IMR-90 (cell line): ENCODE measurements at regions not wholly inside any gene's neighbourhood (a gene's known extent, or its start where the extent isn't known, plus 50 kb on each side); places are given as distances from the start of the nearest gene placed in this dataset.

Experiments
- BHLHE40 ChIP-seq: fragments of 150-350 bp; IDR thresholded peaks from 2 replicates; pipeline ENCODE4 v1.6.1; 2016; ENCODE audit warnings: mild to moderate bottlenecking, low read depth, low read length
- CEBPB ChIP-seq: IDR thresholded peaks from 2 replicates; pipeline ENCODE4 v1.6.1; 2012; ENCODE audit warnings: low read depth, low read length, improper control_type of control experiment
- MAFK ChIP-seq: IDR thresholded peaks from 2 replicates; pipeline ENCODE4 v1.6.1; 2012; ENCODE audit warnings: low read depth, low read length, improper control_type of control experiment
- MAZ ChIP-seq: IDR thresholded peaks from 2 replicates; pipeline ENCODE4 v1.6.1; 2012; ENCODE audit warnings: low read depth, mild to moderate bottlenecking, low read length, improper control_type of control experiment, moderate library complexity, borderline replicate concordance
- MXI1 ChIP-seq: IDR thresholded peaks from 2 replicates; pipeline ENCODE4 v1.6.1; 2012; ENCODE audit warnings: low read depth, mild to moderate bottlenecking, low read length, moderate library complexity, borderline replicate concordance
- NFE2L2 ChIP-seq: fragments of 150-350 bp; IDR thresholded peaks from 2 replicates; pipeline ENCODE4 v1.6.1; 2016; ENCODE audit warnings: low read depth, mild to moderate bottlenecking, low read length
- POLR2A ChIP-seq: IDR thresholded peaks from 2 replicates; pipeline ENCODE4 v1.6.1; 2012; ENCODE audit warnings: mild to moderate bottlenecking, low read depth, low read length
- RAD21 ChIP-seq: IDR thresholded peaks from 2 replicates; pipeline ENCODE4 v1.6.1; 2012; ENCODE audit warnings: low read length, improper control_type of control experiment
- RFX5 ChIP-seq: IDR thresholded peaks from 2 replicates; pipeline ENCODE4 v1.8.0; 2012; ENCODE audit warnings: low read depth, mild to moderate bottlenecking, low read length, moderate library complexity
- SMC3 ChIP-seq: fragments of 150-350 bp; IDR thresholded peaks from 2 replicates; pipeline ENCODE4 v1.6.1; 2016; ENCODE audit warnings: low read depth, mild to moderate bottlenecking, antibody characterized with exemption, low read length, moderate library complexity
- TF ChIP-seq, protein P1 (sequence below): conservative IDR thresholded peaks from 2 replicates; pipeline ENCODE4 v1.5.1; 2012; ENCODE audit warnings: mild to moderate bottlenecking, low read depth, low read length, improper control_type of control experiment
- TF ChIP-seq, protein P2 (sequence below): fragments of 150-350 bp; IDR thresholded peaks from 2 replicates; pipeline ENCODE4 v1.6.1; 2017; ENCODE audit warnings: mild to moderate bottlenecking, antibody characterized with exemption, low read length, low read depth

DNA sequence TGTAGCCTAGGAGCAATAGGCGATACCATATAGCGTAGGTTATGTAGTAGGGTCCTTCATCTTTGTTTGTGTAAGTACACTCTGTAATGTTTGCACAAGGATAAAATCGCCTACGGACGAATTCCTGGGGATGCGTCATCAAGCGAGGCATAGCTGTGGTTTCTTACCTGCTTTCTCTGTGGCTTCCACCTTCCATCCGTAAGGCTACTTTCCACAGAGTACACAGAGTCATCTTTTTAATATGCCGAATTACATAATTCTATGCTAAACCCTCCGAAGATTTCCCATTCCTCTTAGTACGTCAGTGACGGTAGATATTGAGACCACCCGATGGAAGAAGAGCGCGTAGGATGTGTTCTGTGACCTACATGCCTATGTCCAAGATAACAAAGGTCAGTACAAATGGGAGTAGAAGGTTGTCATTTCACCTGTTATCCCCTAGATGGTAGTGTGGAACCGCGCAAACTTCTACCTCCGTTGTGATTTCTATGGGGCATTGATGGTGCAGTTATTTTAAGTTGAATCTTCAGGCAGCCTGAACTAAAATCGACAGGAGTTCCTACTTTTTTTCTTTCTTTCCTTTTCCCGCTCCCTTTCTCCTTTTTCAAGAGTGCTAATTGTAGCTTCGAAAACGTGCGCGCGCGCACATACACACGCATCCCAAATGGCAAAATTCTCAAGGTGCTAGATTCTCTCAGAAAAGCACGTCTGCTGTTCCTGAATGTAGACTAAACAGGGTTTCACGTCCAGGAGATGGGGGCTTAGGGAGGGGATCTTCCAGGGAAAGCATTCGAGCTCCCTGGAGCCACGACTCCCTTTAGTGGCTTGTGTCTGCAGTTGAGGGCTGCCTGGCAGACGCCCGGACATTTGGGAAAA, 111.7 kb upstream of the MBL2 start:
- TF ChIP-seq POLR2A: no peak
- TF ChIP-seq, protein P1, sequence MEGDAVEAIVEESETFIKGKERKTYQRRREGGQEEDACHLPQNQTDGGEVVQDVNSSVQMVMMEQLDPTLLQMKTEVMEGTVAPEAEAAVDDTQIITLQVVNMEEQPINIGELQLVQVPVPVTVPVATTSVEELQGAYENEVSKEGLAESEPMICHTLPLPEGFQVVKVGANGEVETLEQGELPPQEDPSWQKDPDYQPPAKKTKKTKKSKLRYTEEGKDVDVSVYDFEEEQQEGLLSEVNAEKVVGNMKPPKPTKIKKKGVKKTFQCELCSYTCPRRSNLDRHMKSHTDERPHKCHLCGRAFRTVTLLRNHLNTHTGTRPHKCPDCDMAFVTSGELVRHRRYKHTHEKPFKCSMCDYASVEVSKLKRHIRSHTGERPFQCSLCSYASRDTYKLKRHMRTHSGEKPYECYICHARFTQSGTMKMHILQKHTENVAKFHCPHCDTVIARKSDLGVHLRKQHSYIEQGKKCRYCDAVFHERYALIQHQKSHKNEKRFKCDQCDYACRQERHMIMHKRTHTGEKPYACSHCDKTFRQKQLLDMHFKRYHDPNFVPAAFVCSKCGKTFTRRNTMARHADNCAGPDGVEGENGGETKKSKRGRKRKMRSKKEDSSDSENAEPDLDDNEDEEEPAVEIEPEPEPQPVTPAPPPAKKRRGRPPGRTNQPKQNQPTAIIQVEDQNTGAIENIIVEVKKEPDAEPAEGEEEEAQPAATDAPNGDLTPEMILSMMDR: peak; percentile 79
- peak; percentile 53 for TF ChIP-seq SMC3
- TF ChIP-seq RAD21: peak; percentile 85
- no peak for TF ChIP-seq MXI1
- TF ChIP-seq MAZ: no peak
- no peak for TF ChIP-seq BHLHE40
- no peak for TF ChIP-seq RFX5
- TF ChIP-seq, protein P2, sequence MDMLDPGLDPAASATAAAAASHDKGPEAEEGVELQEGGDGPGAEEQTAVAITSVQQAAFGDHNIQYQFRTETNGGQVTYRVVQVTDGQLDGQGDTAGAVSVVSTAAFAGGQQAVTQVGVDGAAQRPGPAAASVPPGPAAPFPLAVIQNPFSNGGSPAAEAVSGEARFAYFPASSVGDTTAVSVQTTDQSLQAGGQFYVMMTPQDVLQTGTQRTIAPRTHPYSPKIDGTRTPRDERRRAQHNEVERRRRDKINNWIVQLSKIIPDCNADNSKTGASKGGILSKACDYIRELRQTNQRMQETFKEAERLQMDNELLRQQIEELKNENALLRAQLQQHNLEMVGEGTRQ: no peak
- no peak for TF ChIP-seq NFE2L2
- TF ChIP-seq CEBPB: no peak
- TF ChIP-seq MAFK: no peak
